Skeletal muscle satellite cell (primary cell): ENCODE measurements at regions not wholly inside any gene's neighbourhood (a gene's known extent, or its start where the extent isn't known, plus 50 kb on each side); places are given as distances from the start of the nearest gene placed in this dataset.

Experiments used
- H3K27me3 ChIP-seq: 2 replicates; pipeline ENCODE4 v1.7.0; 2013; ENCODE audit warnings: low read length; ENCODE audit not compliant: control insufficient read depth, insufficient read depth
- H3K36me3 ChIP-seq: 2 replicates; pipeline ENCODE4 v1.7.0; 2013; ENCODE audit warnings: mild to moderate bottlenecking, control low read depth, low read length; ENCODE audit not compliant: insufficient read depth
- H3K4me1 ChIP-seq: 2 replicates; pipeline ENCODE4 v1.7.0; 2013; ENCODE audit warnings: low read length; ENCODE audit not compliant: control insufficient read depth, insufficient read depth
- H3K4me2 ChIP-seq: 2 replicates; pipeline ENCODE4 v1.7.0; 2013; ENCODE audit warnings: mild to moderate bottlenecking, low read length
- H3K4me3 ChIP-seq: 2 replicates; pipeline ENCODE4 v1.7.0; 2013; ENCODE audit warnings: low read length
- H3K9ac ChIP-seq: 2 replicates; pipeline ENCODE4 v1.7.0; 2013; ENCODE audit warnings: mild to moderate bottlenecking, low read depth, low read length, moderate library complexity
- H3K9me3 ChIP-seq: replicated peaks from 2 replicates; pipeline ENCODE4 v1.7.0; 2013; ENCODE audit warnings: mild to moderate bottlenecking, control low read depth, low read length

DNA sequence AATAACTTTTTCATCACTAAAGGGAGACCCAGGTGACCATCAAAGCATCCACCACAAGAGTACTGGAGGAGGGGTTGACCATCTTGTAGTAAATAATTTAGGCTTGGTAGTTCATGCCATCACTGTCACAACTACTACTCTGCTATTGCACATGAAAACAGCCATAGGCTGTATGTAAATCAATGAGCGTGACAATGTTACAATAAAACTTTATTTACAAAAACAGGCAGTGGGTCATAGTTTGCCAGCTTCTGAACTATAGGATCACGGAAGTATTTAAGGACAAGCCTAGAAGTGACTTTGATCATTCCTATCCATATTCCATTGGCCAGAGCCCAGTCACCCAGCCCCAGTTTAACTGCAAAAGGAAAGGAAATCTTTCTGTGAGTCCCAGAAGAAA, 153.4 kb downstream of the NUAK1 start:
- H3K36me3 ChIP-seq: no peaks in the 10 kb centered on the region

DNA sequence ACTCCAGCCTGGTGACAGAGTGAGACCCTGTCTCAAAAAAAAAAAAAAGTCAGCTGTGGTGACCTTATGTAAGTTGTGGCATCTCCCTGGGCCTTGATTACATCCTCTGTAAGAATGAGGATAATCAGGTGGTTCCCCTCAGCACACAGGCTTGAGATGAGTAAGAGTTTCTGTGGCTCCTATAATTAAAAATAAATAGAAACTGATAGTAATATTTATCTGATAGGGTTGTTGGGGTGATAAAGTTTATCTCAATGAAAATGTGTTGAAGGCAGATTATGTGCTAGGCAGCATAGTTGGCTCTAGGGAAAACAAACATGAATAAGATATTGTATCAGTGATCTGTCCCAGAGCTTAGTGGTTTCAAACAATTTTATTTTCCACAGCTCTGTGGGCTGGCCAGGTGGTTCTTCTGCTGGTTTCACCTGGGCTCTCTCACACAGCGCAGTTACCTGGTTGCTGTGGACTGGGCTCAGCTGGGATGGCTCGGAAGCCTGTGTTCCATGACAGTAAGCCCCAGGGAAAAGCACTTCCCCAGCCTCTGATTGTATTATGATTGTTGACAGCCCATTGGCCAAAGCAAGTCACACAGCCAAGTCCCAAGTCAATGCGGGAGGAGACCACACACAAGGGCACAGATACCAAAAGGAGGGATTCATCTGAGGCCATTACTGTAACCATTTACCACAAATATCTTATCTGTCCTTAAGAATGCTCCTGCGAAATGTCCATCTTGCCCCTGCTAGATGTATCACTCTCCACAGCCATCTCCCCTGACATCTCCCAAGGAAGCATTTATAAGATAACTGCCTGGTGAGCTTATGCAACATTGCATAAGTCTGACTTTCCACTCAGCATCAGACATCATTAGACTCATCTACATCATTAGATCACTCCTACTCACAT, 151.7 kb downstream of the NUAK1 start:
- no peak overlapping the region for H3K4me3 ChIP-seq
- no peaks in the 10 kb centered on the region for H3K27me3 ChIP-seq
- no peaks in the 10 kb centered on the region for H3K36me3 ChIP-seq
- peaks cover 14% of the 10 kb centered on the region for H3K4me1 ChIP-seq
- no peak overlapping the region for H3K9ac ChIP-seq
- H3K4me2 ChIP-seq: no peak overlapping the region
- no peaks in the 10 kb centered on the region for H3K9me3 ChIP-seq

More for the DNA sequence above, 153.4 kb downstream of the NUAK1 start:
- H3K4me1 ChIP-seq: peaks cover 14% of the 10 kb centered on the region
- no peak overlapping the region for H3K4me3 ChIP-seq
- H3K27me3 ChIP-seq: no peaks in the 10 kb centered on the region
- H3K9ac ChIP-seq: no peak overlapping the region
- no peak overlapping the region for H3K4me2 ChIP-seq
- no peaks in the 10 kb centered on the region for H3K9me3 ChIP-seq

DNA sequence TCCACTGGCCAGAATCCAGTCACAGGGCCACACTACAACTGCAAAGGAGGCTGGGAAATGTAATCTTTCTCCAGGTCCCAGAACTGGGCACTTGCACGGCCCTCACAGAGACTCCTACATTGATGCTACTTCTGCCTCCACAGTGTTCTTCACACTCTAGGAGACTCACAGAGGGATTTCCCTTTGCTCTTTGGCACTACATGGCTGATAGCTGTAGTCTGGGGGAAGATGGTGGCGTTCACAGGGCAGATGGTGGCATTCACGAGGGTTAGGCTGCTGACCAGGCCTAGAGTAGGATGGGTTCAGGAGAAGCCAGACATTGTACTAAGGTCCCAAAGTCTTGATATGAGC, 151.1 kb downstream of the NUAK1 start:
- no peaks in the 10 kb centered on the region for H3K27me3 ChIP-seq
- no peak overlapping the region for H3K9ac ChIP-seq

DNA sequence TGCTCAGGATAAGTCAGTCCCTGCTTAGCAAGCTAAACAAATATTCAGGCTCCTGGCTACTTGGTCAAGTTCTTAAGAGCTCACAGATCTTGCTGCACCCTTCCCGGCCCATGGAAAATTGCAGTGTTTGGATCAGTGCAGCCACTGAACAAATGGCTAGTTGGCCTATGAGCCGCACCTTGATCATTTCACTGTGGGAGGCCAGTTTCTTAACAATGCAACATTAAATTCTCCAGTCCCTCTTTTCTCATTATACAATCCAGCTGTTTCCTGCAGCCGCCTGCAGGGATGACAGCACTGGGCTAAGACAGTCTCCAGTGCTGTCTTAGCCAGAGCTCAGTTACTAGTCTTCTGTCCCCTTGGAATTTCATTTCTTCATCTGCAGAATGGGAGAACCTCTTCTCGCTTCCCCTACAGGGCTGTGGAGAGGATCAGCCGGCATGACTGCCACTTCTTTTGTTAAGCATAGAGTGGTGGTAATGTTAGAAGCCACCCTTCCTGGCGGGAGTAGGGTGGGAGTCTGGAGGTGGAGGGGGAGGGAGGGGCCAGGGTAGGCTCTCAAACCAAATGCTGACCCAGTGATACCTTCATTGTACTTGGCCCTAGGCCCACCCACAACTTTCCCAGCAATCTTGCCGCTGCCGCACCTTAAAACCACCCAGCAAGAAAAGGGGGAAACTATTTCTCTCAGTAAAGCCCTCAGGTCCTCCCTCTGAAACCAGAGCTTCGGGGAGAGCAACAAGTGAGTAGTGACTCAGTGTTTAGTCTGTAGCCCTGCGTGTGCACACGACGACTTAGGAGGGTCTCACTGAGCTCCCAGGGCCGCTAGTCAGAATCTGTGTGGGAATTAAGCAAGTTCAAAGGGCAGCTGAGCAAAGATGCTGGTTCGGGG, 145.7 kb downstream of the NUAK1 start:
- Histone ChIP-seq H3K9me3 (no peaks in the 10 kb centered on the region), H3K4me1 (no peaks in the 10 kb centered on the region), H3K36me3 (no peaks in the 10 kb centered on the region), H3K9ac (no peak overlapping the region), H3K27me3 (no peaks in the 10 kb centered on the region), H3K4me2 (no peak overlapping the region), H3K4me3 (no peak overlapping the region)

More for the DNA sequence above, 151.1 kb downstream of the NUAK1 start:
- H3K4me3 ChIP-seq: no peak overlapping the region
- H3K4me2 ChIP-seq: no peak overlapping the region
- H3K36me3 ChIP-seq: no peaks in the 10 kb centered on the region
- no peaks in the 10 kb centered on the region for H3K9me3 ChIP-seq
- peaks cover 14% of the 10 kb centered on the region for H3K4me1 ChIP-seq

DNA sequence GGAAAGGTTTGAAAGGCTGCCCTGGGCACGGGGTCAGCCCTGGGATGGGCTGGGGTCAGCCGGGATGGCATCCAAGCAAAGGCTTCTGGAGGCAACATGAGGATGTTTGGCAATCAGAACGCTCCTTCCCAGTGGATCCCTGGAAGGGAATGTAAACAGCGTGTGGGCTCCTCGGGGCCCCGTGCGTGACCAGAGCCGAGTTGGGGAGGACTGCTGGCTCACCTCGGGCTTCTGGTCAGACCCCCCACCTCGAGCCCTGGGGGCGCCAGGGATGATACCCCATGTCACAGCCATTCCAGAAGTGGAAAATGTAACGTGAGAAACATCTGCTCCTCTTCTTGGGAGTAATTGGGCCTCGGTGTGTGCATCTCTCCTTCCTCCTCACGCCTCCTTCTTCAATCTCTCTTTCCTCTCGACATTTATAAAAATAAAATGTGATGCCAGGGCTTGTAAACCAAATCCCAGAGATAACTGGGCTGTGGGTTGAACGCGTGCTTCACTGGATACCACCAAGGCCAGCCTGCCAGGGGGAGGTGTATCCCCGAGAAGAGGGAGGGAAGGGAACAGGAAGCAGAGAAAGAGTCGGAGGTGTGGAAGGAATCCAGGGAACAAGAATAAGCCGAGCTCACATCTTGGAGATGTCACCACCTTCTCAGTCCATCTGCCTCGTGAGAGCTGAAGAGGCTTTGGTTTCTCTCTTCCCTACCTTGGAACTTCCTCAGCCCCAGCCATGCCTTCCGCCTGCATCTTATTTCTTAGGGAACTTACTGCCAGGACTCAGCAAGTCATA, 144.8 kb downstream of the NUAK1 start:
- H3K27me3 ChIP-seq: no peaks in the 10 kb centered on the region
- no peak overlapping the region for H3K4me2 ChIP-seq
- H3K9me3 ChIP-seq: no peaks in the 10 kb centered on the region
- no peaks in the 10 kb centered on the region for H3K36me3 ChIP-seq
- no peaks in the 10 kb centered on the region for H3K4me1 ChIP-seq
- H3K4me3 ChIP-seq: no peak overlapping the region
- no peak overlapping the region for H3K9ac ChIP-seq

DNA sequence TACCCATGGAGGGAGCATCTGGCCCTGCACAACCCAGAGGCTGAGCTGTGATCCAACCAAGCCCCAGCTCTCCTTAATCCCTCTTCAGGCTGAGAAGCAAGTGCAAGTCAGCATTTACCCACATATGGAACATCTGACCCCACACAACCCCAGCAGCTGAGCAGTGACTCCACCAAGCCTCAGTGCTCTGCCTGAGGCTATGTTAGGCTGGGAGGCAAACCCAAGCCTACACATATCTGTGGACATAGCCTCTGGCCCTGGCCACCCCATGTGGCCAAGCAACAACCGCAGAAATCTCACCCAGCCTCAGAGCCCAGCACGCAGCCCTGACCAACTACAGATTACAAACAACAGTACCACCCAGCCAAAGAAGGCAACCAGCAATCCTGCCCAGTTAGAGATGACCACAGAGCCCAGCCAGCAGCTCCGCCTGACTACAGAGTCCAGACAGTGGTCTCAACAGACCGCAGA, 142.8 kb downstream of the NUAK1 start:
- H3K4me2 ChIP-seq: no peak overlapping the region
- no peak overlapping the region for H3K9ac ChIP-seq
- no peaks in the 10 kb centered on the region for H3K36me3 ChIP-seq
- H3K4me1 ChIP-seq: no peaks in the 10 kb centered on the region
- H3K27me3 ChIP-seq: no peaks in the 10 kb centered on the region
- H3K4me3 ChIP-seq: no peak overlapping the region
- H3K9me3 ChIP-seq: no peaks in the 10 kb centered on the region

DNA sequence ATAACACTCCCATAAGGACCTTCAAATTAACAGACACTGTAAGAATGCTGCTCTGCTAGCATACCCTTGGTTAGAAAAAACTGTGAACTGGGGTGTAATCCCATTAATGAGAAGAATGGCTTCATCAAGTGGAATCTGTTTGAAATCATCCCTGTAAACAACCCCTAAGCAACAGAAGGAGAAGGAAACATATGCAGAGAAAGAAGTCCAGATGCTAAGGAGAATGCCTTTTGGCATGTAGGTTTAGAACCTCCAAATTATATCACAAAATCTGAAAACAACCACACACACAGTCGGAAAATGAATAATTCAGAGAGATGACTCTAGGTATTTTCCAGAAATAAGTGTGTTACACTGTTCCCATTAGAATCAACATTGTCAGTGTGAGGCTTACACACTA, 140.2 kb downstream of the NUAK1 start:
- H3K4me3 ChIP-seq: no peak overlapping the region
- H3K9me3 ChIP-seq: no peaks in the 10 kb centered on the region
- no peak overlapping the region for H3K4me2 ChIP-seq
- H3K9ac ChIP-seq: no peak overlapping the region
- H3K27me3 ChIP-seq: no peaks in the 10 kb centered on the region
- H3K4me1 ChIP-seq: no peaks in the 10 kb centered on the region
- no peaks in the 10 kb centered on the region for H3K36me3 ChIP-seq

DNA sequence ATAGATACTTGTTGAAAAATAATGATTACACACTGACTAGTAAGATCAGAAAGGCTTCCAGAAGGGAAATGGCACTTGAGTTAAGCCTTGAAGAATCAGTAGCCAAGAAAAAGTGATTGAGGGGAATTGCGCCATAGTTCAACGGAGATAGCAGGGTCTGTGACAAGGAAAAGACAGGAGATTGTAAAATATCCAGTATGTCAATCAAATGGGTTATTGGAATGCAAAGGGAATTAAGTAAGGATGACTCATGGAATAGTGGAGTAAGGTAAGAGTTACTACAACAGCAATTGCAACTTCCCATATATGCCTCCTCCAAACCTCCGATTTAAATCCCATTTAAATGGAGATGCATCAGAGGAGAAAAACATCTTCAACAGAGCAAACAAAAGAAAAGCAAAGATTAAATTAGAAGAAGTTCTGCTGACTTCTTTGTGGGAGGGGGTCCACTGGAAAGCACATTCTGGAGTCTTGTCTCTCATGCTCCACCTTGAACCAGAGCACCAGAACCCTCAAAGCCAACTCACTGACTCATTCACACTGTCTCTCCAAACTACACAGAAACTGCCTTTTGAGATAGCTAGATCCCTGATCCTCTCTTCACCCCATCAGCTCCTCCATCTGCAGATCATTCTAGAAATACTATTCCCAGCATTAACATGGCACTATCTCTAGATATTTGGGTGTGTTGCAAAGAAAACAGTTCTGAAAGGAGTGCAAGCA, 138.2 kb downstream of the NUAK1 start:
- Histone ChIP-seq H3K9ac (no peak overlapping the region), H3K4me3 (no peak overlapping the region), H3K36me3 (no peaks in the 10 kb centered on the region), H3K4me1 (no peaks in the 10 kb centered on the region), H3K27me3 (no peaks in the 10 kb centered on the region), H3K4me2 (no peak overlapping the region), H3K9me3 (no peaks in the 10 kb centered on the region)

DNA sequence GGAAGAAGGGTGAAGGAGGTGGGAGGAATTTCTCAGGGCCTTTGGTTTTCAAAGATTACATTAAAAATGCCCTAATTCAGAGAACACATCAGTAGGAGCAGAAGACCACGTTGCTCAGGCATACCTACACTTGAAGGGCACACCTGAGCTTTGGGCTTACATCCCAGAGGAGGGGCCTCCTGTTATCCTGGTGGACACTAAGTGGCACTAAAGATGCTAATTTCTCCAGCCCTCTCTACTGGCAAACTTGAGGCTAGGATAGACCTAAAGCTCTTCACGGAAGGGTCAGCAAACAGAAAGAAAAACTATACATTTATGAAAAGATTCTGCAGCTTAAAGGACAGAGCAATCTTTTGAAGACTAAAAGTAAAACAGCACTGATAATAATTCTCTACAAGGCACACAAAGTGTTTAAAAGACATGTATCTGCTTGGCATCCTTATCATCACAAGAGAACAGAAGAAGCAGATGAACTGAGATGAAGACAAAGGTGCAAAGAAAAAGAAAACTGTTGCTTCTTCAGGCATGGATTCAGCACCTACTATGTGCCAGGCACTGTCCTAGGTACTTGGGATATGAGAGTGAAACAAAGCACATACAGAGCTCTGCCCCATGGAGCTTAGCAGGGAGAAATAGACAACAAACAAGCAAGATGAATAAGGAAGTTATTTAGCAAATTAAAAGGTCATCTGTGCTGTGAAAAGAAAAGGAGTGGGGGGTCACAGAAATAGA, 137.5 kb downstream of the NUAK1 start:
- Histone ChIP-seq H3K4me3 (no peak overlapping the region), H3K27me3 (no peaks in the 10 kb centered on the region), H3K9ac (no peak overlapping the region), H3K4me2 (no peak overlapping the region), H3K9me3 (no peaks in the 10 kb centered on the region), H3K36me3 (no peaks in the 10 kb centered on the region), H3K4me1 (no peaks in the 10 kb centered on the region)

DNA sequence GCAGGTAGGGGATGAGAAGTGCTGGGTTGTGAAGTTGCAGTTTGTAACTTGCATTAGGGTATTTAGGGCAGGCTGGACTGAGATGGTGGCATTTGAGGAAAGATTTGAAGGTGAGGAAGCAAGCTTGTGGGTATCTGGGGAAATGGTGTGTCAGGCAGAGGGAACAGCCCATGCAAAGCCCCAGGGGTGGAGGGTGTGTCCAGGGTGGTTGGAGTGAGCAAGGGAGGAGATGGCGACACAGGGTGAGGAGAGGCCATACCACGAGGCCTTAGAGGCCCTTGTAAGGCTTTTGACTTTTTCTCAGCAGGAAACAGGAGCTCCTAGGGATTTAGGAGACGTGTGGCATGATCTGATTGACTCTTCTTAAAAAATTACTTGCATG, 136.9 kb downstream of the NUAK1 start:
- Histone ChIP-seq H3K36me3 (no peaks in the 10 kb centered on the region), H3K9ac (no peak overlapping the region), H3K4me1 (no peaks in the 10 kb centered on the region), H3K4me3 (no peak overlapping the region), H3K9me3 (no peaks in the 10 kb centered on the region), H3K27me3 (no peaks in the 10 kb centered on the region), H3K4me2 (no peak overlapping the region)
